Mucosa of descending colon (tissue), 3 donors: ENCODE measurements at regions not wholly inside any gene's neighbourhood (a gene's known extent, or its start where the extent isn't known, plus 50 kb on each side); places are given as distances from the start of the nearest gene placed in this dataset.

ENCODE experiments used
- ATAC-seq: fragments of 200-7000 bp; cut with Tn5 transposase; one replicate; pipeline ENCODE4 v1.9.1; 2020; ENCODE audit warnings: mild to moderate bottlenecking, moderate library complexity
- DNase-seq, 3 donors: peaks; one replicate each; pipeline ENCODE4 v3.0.0-alpha.2; 2020
- H3K36me3 ChIP-seq: fragments of 200-600 bp; one replicate; pipeline ENCODE4 v1.8.0; 2021; ENCODE audit warnings: low read depth, mild to moderate bottlenecking
- H3K4me1 ChIP-seq: fragments of 200-600 bp; one replicate; pipeline ENCODE4 v1.8.0; 2021; ENCODE audit warnings: low read depth, mild to moderate bottlenecking
- H3K4me3 ChIP-seq: fragments of 200-600 bp; one replicate; pipeline ENCODE4 v1.8.0; 2021; ENCODE audit warnings: mild to moderate bottlenecking
- H3K9me3 ChIP-seq: fragments of 200-600 bp; one replicate; pipeline ENCODE4 v1.8.0; 2021; ENCODE audit warnings: mild to moderate bottlenecking
- intact Hi-C, 2 donors: fragments of 100-400 bp; cut with DNase I in 1 of 2; cut with micrococcal nuclease in 1 of 2; formaldehyde crosslinking; loops; one replicate each; pipeline versions ENCODE4 v1.11.0 to v1.11.1; 2022; cut with DNase I, micrococcal nuclease
- TF ChIP-seq, protein P1 (sequence below): fragments of 200-600 bp; IDR thresholded peaks from one replicate; pipeline ENCODE4 v1.8.0; 2022; ENCODE audit warnings: antibody characterized with exemption, mild to moderate bottlenecking
- donor health status: DM: no; HTN: no; CAD: no; lungs with moderate emphysema.
- donor health status: DM: no; HTN: no; CAD: no.
- donor health status: DM: no; HTN: yes; CAD: no.

DNA sequence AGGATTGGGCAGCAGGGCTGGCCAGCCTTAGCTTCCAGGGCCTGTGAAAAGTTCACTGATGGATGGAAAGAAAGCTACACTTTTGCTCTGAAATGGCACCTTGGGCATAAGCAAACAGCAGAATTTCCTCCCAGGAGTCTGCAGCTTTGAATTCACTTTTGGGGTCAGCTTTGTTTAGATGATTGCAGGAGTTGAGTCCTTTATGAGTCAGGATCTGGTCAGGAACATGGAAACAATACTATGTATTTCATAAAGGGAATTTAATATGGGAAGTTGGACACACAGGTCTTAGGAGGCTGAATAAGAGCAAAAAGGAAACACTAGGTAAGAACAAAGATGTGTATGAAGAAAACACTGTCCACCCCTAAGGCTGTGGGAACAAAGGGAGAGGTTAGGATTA lies 345.3 kb downstream of the TSN start:
- intact Hi-C loops = no loop called here
- no peak for DNase-seq

DNA sequence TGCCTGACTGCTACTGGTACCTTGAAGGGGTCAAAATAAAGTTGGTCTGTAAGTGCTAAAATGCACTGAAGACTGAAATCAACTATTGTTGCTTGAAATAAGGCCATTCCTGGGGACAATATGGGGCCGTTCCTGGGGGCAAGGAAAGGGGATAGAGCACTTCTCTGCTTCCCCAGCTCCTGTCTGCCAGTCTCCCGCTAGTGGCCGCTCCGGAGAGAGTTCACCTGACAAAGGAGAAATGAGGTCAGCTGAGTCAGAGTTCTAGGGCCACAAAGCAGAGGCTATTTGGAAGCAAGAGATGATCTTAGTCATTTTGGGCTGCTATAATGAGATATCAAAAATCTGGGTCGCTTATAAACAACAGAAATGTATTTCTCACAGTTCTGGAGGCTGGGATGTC lies 345.9 kb downstream of the TSN start:
- Histone ChIP-seq H3K4me1 (no peaks in the 10 kb centered on the region), H3K4me3 (no peak overlapping the region), H3K36me3 (no peaks in the 10 kb centered on the region), H3K9me3 (no peaks in the 10 kb centered on the region)
- DNase-seq (no peak), ATAC-seq (no peak)
- TF ChIP-seq, protein P1, sequence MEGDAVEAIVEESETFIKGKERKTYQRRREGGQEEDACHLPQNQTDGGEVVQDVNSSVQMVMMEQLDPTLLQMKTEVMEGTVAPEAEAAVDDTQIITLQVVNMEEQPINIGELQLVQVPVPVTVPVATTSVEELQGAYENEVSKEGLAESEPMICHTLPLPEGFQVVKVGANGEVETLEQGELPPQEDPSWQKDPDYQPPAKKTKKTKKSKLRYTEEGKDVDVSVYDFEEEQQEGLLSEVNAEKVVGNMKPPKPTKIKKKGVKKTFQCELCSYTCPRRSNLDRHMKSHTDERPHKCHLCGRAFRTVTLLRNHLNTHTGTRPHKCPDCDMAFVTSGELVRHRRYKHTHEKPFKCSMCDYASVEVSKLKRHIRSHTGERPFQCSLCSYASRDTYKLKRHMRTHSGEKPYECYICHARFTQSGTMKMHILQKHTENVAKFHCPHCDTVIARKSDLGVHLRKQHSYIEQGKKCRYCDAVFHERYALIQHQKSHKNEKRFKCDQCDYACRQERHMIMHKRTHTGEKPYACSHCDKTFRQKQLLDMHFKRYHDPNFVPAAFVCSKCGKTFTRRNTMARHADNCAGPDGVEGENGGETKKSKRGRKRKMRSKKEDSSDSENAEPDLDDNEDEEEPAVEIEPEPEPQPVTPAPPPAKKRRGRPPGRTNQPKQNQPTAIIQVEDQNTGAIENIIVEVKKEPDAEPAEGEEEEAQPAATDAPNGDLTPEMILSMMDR = no peak
- intact Hi-C loops = no loop called here

More for the DNA sequence above, 345.3 kb downstream of the TSN start:
- Histone ChIP-seq H3K9me3 (no peaks in the 10 kb centered on the region), H3K36me3 (no peaks in the 10 kb centered on the region), H3K4me3 (no peak overlapping the region), H3K4me1 (no peaks in the 10 kb centered on the region)
- TF ChIP-seq, protein P1 = no peak
- no peak for ATAC-seq

DNA sequence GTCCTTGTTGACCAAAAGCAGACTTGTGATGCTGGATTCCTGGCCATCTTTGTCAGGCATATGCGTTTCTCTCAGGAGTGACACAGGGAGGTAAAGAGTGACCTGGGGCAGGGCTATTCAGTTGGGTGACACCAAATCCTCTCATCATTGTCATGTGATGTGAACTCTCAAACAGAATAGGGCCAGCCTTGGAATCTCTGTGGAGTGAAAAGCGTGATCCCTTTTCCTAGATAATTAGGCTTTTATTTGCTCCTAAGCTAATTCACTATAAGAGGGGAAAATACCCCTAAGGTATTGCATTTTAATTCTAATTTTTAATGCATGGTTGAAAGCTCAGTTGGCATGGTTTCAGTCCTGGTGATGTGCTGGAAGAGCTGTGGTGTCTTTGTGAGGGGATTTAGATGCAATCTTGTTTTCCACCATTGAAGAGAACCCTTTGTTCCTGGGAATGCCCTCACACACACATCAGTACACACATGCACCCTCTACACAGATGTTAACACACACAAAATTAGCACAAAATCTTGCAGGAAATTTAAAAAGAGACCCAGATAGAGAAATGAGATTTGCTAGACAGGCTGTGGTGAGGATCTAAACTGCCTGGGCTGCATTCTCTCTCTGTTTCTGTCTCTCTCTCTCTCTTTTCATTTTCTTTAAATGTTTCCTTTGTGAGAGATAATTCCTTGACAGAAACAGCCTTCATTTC lies 349.9 kb downstream of the TSN start:
- Histone ChIP-seq H3K4me1 (no peaks in the 10 kb centered on the region), H3K4me3 (no peak overlapping the region), H3K36me3 (no peaks in the 10 kb centered on the region), H3K9me3 (no peaks in the 10 kb centered on the region)
- intact Hi-C loops = no loop called here
- TF ChIP-seq, protein P1 = no peak
- DNase-seq (no peak), ATAC-seq (no peak)

- H3K4me3 ChIP-seq = no peak overlapping the region
- ATAC-seq = no peak
- no peaks in the 10 kb centered on the region for H3K4me1 ChIP-seq
- intact Hi-C loops = no loop called here
- H3K9me3 ChIP-seq = no peaks in the 10 kb centered on the region
- DNase-seq = no peak
- TF ChIP-seq, protein P1 = no peak
- no peaks in the 10 kb centered on the region for H3K36me3 ChIP-seq
These were observed 350.4 kb downstream of the TSN start for GRCh38 chr2:122105877-122106206.

GRCh38 chr2:122108186-122108585 lies 352.7 kb downstream of the TSN start:
- intact Hi-C loops = no loop called here
- Histone ChIP-seq H3K4me3 (no peak overlapping the region), H3K4me1 (no peaks in the 10 kb centered on the region), H3K9me3 (no peaks in the 10 kb centered on the region), H3K36me3 (no peaks in the 10 kb centered on the region)
- DNase-seq = no peak
- TF ChIP-seq, protein P1 = no peak
- no peak for ATAC-seq
